ENCODE measurements at regions not wholly inside any gene's neighbourhood (a gene's known extent, or its start where the extent isn't known, plus 50 kb on each side); places are given as distances from the start of the nearest gene placed in this dataset.

DNA sequence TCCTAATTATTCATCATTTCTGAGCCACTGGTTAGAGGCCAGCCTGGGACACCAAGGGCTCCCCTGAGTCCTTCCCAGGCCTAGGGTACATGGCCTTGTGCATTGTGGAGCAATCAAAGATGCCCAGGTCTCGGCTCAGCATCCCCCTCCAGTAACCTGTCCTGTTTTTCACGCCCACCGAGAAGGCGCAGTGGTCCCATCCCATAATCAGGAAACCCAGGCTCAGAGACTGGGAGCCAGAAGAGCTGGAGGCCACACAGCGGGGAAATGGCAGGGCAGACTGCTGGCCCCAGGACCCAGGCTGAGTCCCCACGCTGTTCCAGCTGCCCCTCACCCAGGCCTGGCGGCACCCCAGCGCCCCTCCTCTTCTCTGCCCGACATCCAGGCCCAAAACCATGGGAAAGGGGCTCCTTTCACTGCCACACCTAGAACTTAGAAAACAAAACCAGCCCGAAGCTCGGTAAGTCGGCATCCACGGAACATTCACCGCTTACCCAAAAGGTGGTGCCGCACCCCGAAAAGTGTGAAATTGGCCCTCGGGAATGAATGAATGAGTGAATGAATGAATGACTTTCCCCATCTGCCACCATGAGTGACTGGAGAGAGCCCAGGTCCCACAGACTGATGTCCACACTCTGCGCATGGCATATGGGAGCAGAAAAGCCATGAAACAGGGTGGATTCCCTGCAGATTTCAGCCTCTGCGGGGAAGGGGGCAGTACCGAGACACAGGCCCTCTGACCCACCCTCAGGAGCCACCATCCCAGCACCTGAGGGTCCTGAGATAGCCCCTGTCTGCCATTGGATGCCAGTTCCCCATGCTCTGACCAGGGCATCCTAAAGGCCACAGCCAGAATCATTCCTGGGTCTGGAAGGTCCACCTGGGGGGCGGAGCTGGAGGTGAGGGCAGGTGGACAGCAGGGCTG is 132.5 kb downstream of the OLFM1 start:
- no peak for DNase-seq (ENCODE audit: low read depth, low spot score)

- DNase-seq (ENCODE audit: low read depth, low spot score): no peak
Measured at GRCh38 chr9:135220601-135221575, 133.4 kb downstream of the OLFM1 start.

DNA sequence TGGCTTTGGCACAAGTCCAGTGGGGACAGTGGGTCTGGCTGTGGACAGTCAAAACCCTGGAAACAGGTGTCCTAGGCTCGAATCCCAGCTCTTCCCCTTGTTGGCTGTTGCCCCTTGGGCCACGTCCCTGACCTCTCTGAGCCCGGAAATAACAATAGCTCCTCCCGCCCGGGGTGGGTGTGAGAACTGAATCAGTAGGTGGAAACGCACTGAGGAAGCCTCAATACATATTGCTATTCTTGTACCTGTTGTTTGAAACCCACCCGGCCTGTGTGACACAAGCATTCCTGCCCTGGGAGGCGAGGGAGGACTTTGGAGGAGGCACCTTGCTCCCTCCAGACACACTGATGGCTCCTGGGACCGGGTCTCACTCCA is 134.1 kb downstream of the OLFM1 start:
- no peak for DNase-seq (ENCODE audit: low read depth, low spot score)

DNA sequence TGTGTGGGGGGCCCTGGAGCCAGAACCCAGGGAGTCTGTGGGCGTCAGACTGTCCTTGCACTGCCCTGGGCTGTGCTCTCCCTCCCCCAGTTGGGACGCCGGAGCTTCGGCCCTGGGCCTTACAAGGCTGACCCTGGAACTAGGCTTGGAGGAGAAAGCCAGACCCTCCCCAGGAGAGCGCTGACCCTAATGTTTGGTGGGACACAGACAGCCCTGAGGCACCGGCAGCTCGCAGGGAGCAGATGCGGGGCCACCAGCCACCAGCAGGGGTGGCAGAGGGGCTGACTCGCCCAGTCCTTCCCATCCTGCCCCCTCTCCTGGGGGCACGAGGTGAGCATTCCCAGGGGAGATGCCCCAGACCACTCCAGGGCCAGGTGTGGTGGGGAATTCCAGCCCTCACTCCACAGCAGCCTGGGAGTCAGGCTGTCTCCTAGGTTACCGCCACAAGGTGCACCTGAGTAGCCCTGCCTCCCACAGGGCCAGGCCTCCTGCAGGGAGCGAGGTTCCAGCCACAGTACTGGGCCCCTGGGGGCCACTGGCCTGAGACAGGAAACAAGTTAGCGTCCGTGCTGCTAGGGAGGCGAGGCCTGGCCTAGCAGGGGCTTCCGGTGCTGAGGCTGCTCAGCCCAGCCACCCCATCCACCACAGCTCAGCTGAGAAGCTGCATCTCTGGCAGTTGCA is 134.6 kb downstream of the OLFM1 start:
- no peak for DNase-seq (ENCODE audit: low read depth, low spot score)

- DNase-seq (ENCODE audit: low read depth, low spot score): no peak
Measured at GRCh38 chr9:135222881-135223760, 135.7 kb downstream of the OLFM1 start.

DNA sequence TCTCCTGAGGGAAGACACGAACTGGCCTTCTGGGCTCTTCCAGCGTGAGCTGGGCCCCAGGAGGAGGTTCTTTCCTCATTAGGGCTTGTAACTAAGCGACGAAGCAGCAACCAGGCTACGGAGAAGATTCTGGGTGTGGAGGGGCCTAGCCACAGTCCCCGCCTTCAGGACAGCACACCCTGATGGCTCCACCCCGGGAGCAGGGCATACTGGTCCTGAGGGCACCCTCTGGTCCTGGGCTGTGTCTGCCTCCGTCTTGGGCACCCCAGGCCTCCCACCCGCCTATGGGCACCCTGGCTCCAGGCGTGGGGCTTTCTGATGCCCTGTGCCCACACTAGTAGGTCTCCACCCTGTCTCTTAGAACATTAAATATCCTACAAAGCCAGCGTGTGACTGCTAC is 136.4 kb downstream of the OLFM1 start:
- no peak for DNase-seq (ENCODE audit: low read depth, low spot score)

GRCh38 chr9:135224286-135224877 is 136.9 kb downstream of the OLFM1 start:
- DNase-seq (ENCODE audit: low read depth, low spot score): no peak

DNA sequence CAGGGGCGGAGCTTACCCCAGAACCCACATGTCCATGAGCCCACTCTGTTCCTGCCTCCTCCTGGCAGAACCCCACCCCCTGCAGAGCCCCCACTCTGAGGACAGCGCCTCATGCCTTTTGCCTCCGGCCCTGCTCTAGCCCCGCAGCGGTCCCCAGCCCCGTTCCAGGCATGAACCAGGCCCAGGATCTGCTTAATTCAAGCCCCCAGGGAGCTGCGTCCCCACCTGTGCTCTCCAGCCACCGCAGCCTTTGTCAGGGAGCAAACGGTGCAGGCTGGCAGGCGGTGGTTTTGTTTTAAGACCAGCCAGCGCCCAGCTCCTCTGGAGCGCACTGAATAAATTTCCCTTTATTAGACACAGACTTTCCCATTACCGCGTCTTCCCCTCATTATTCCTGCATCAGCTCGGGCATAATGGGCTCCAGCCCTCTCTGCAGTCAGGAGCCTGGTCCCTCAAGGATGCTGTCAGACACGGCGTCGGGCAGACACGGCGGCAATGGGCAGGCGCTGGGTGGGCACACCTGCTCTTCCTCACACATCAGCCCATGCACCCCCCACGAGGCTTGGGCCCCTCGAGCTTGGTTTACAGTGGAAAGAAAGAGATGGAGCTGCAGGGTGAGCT is 137.6 kb downstream of the OLFM1 start:
- no peak for DNase-seq (ENCODE audit: low read depth, low spot score)

GRCh38 chr9:135225619-135226228 is 138.3 kb downstream of the OLFM1 start:
- DNase-seq (ENCODE audit: low read depth, low spot score): no peak

GRCh38 chr9:135226369-135227050 is 139.0 kb downstream of the OLFM1 start:
- no peak for DNase-seq (ENCODE audit: low read depth, low spot score)

DNA sequence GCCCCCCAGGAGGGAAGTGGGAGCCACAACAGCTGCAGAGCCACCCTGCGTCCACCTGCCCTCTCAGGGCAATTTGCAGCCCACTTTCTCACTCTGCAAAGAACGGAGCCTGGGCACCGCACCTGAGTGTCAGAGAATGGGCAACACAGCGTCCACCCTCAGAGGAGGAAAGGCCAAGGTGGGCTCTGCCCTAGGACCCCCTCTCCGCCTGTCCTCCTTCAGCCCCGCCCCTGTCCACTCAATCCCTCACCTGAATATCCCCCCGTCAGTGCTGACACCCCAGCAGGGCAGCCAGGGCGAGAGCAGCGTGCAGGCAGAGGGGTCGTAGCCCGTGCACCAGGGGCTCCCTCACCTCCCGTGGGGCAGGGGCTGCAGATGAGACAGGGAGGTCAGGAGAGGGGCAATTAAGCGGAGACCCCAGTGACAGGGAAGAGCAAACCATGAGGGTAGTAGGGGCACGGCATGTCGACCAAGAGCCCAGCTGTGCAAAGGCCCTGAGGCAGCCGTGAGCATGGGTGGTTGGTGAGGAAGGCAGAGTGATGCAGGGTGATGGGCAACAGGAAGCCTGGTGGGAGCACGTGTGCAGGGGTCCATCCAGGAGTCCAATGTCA is 140.3 kb downstream of the OLFM1 start:
- no peak for DNase-seq (ENCODE audit: low read depth, low spot score)

GRCh38 chr9:135228345-135228982 is 141.0 kb downstream of the OLFM1 start:
- DNase-seq (ENCODE audit: low read depth, low spot score): no peak

GRCh38 chr9:135228983-135229625 is 141.6 kb downstream of the OLFM1 start:
- no peak for DNase-seq (ENCODE audit: low read depth, low spot score)

DNA sequence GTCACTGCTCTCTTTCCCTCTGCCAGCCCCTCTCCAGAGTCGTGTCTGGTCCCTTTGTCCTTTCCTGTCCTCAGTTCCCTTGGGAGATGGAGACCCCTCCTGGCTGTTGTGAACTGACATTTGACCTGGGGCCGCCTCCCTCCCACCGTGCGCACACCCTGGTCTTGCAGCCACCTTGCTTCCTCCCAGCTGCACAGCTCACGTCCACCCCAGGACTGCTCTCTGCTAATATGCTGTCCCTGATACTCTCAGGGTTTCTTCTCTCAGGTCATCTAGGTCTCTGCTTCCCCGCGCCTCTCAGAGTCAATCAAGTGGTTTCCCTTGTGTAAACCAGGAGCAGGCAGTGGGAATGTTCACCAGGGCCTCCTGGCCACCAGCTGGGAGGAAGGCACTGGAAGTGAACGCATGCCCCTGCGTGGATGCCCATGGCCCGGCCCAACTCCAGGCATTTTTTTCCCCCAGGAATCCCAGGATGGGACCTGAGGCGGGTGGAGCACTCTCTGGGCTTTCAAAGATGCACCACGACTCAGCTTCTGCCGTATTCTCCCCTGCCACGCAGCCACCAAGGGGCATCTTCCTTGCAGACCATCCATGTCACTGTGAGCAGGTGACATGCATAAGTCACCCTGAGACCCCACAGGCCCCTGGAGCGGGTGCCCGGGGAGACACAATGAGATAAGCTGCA is 142.4 kb downstream of the OLFM1 start:
- DNase-seq (ENCODE audit: low read depth, low spot score): no peak

GRCh38 chr9:135230386-135230765 is 142.9 kb downstream of the OLFM1 start:
- no peak for DNase-seq (ENCODE audit: low read depth, low spot score)

- DNase-seq (ENCODE audit: low read depth, low spot score): no peak
Measured at GRCh38 chr9:135230817-135231520, 143.5 kb downstream of the OLFM1 start.
